GM23338 (cell line): ENCODE measurements at regions not wholly inside any gene's neighbourhood (a gene's known extent, or its start where the extent isn't known, plus 50 kb on each side); places are given as distances from the start of the nearest gene placed in this dataset.

Source experiments
- ATAC-seq: fragments of 200-7000 bp; cut with Tn5 transposase; 3 replicates; pipeline ENCODE4 v1.9.1; 2020
- DNase-seq: peaks from one replicate; pipeline ENCODE4 v3.0.0-alpha.2; 2015; ENCODE audit warnings: low spot score
- H2AFZ ChIP-seq: fragments of 200-600 bp; sonication (generic); 2 replicates; pipeline ENCODE4 v1.8.0; 2016; ENCODE audit warnings: antibody characterized with exemption, mild to moderate bottlenecking, moderate library complexity
- H3F3A ChIP-seq: fragments of 200-600 bp; sonication (generic); replicated peaks from 2 replicates; pipeline ENCODE4 v1.8.0; 2017; ENCODE audit warnings: antibody characterized with exemption, mixed run types, low read depth
- H3K27ac ChIP-seq: fragments of 200-600 bp; sonication (generic); 2 replicates; pipeline ENCODE4 v1.6.1; 2016; ENCODE audit warnings: low read depth
- H3K27me3 ChIP-seq: fragments of 200-600 bp; sonication (generic); 2 replicates; pipeline ENCODE4 v1.8.0; 2016; ENCODE audit warnings: mild to moderate bottlenecking, mixed run types, moderate library complexity; ENCODE audit not compliant: insufficient read depth
- H3K36me3 ChIP-seq: fragments of 200-600 bp; sonication (generic); 2 replicates; pipeline ENCODE4 v1.8.0; 2016; ENCODE audit warnings: mild to moderate bottlenecking; ENCODE audit not compliant: insufficient read depth
- H3K4me1 ChIP-seq: fragments of 200-600 bp; sonication (generic); 2 replicates; pipeline ENCODE4 v1.8.0; 2016; ENCODE audit warnings: mild to moderate bottlenecking, moderate library complexity; ENCODE audit not compliant: insufficient read depth
- H3K4me2 ChIP-seq: fragments of 200-600 bp; sonication (generic); 2 replicates; pipeline ENCODE4 v1.7.1; 2017; ENCODE audit warnings: mixed run types
- H3K4me3 ChIP-seq: fragments of 200-600 bp; sonication (generic); 2 replicates; pipeline ENCODE4 v1.6.1; 2016; ENCODE audit warnings: mixed run types
- H3K79me2 ChIP-seq: fragments of 200-600 bp; sonication (generic); replicated peaks from 2 replicates; pipeline ENCODE4 v1.8.0; 2017; ENCODE audit warnings: mild to moderate bottlenecking; ENCODE audit not compliant: insufficient read depth
- H3K9me2 ChIP-seq: fragments of 200-600 bp; sonication (generic); 2 replicates; pipeline ENCODE4 v1.8.0; 2017; ENCODE audit not compliant: insufficient read depth
- H4K20me1 ChIP-seq: fragments of 200-600 bp; sonication (generic); replicated peaks from 2 replicates; pipeline ENCODE4 v1.8.0; 2017; ENCODE audit warnings: mild to moderate bottlenecking; ENCODE audit not compliant: insufficient read depth
- H3K27ac Mint-ChIP-seq: 2 replicates; pipeline ENCODE4 v1.8.0; 2020; ENCODE audit warnings: inconsistent platforms, mild to moderate bottlenecking, moderate library complexity, mixed read lengths
- H3K27me3 Mint-ChIP-seq: 3 replicates; pipeline ENCODE4 v1.8.0; 2022; ENCODE audit warnings: low read depth, mild to moderate bottlenecking, moderate library complexity, mixed read lengths, inconsistent platforms; ENCODE audit not compliant: insufficient read depth, poor library complexity
- H3K36me3 Mint-ChIP-seq: 3 replicates; pipeline ENCODE4 v1.8.0; 2021; ENCODE audit warnings: low read depth, mild to moderate bottlenecking, inconsistent platforms, moderate library complexity, mixed read lengths
- H3K4me1 Mint-ChIP-seq: 3 replicates; pipeline ENCODE4 v1.8.0; 2020; ENCODE audit warnings: mild to moderate bottlenecking, inconsistent platforms, mixed read lengths
- H3K4me3 Mint-ChIP-seq: 3 replicates; pipeline ENCODE4 v1.8.0; 2021; ENCODE audit warnings: moderate library complexity, mild to moderate bottlenecking, inconsistent platforms, mixed read lengths
- H3K9me3 Mint-ChIP-seq: 3 replicates; pipeline ENCODE4 v1.8.0; 2020; ENCODE audit warnings: moderate library complexity, mild to moderate bottlenecking, inconsistent platforms, mixed read lengths
- CREB1 ChIP-seq: fragments of 250-450 bp; sonication (Bioruptor Pico); IDR thresholded peaks from 2 replicates; pipeline ENCODE4 v1.5.0; 2020; ENCODE audit warnings: low read depth, mild to moderate bottlenecking, moderate library complexity
- CTCF ChIP-seq, 2 experiments: fragments of 200-600 bp in 1 of 2; sonication (generic) in 1 of 2; conservative IDR thresholded peaks; 2 replicates each; pipeline versions ENCODE4 v1.5.1 to v1.6.1; 2016 to 2017; ENCODE audit warnings: antibody characterized with exemption in 2 of 2, low read depth in 2 of 2, mild to moderate bottlenecking in 2 of 2, moderate library complexity in 1 of 2
- ETS1 ChIP-seq: IDR thresholded peaks from 2 replicates; pipeline ENCODE4 v1.6.1; 2016; ENCODE audit warnings: antibody characterized with exemption
- EZH2 ChIP-seq: fragments of 200-600 bp; sonication (generic); IDR thresholded peaks from one replicate; pipeline ENCODE4 v1.8.0; 2017; ENCODE audit warnings: antibody characterized with exemption, mild to moderate bottlenecking, low read depth; ENCODE audit not compliant: unreplicated experiment
- EZH2phosphoT487 ChIP-seq: fragments of 200-600 bp; sonication (generic); IDR thresholded peaks from one replicate; pipeline ENCODE4 v1.8.1; 2018; ENCODE audit warnings: antibody characterized with exemption; ENCODE audit not compliant: unreplicated experiment
- JUNB ChIP-seq: IDR thresholded peaks from one replicate; pipeline ENCODE4 v1.6.1; 2016; ENCODE audit warnings: antibody characterized with exemption; ENCODE audit not compliant: unreplicated experiment
- NANOG ChIP-seq: IDR thresholded peaks from 2 replicates; pipeline ENCODE4 v1.6.1; 2016; ENCODE audit warnings: antibody characterized with exemption, borderline replicate concordance
- POLR2AphosphoS5 ChIP-seq: IDR thresholded peaks from 2 replicates; pipeline ENCODE4 v1.6.1; 2016; ENCODE audit warnings: antibody characterized with exemption, low read depth
- REST ChIP-seq: IDR thresholded peaks from one replicate; pipeline ENCODE4 v1.6.1; 2018; ENCODE audit warnings: antibody characterized with exemption; ENCODE audit not compliant: unreplicated experiment
- STAT1 ChIP-seq: IDR thresholded peaks from one replicate; pipeline ENCODE4 v1.6.1; 2016; ENCODE audit warnings: antibody characterized with exemption; ENCODE audit not compliant: unreplicated experiment
- ZNF114 ChIP-seq: fragments of 250-450 bp; sonication (Bioruptor Pico); IDR thresholded peaks from 2 replicates; pipeline ENCODE4 v1.5.0; 2020; ENCODE audit warnings: mild to moderate bottlenecking, moderate library complexity
- ZNF331 ChIP-seq: fragments of 250-450 bp; sonication (Bioruptor Pico); IDR thresholded peaks from 2 replicates; pipeline ENCODE4 v1.5.0; 2020; ENCODE audit warnings: low read depth, mild to moderate bottlenecking, moderate library complexity
- ZNF462 ChIP-seq: fragments of 250-450 bp; sonication (Bioruptor Pico); IDR thresholded peaks from 2 replicates; pipeline ENCODE4 v1.5.0; 2020; ENCODE audit warnings: mild to moderate bottlenecking, moderate library complexity

GRCh38 chr5:57113481-57113880, 60.4 kb upstream of the GPBP1 start:
- no peak overlapping the region for H3K4me2 ChIP-seq
- Mint-ChIP-seq H3K36me3 (no peaks in the 10 kb centered on the region), H3K27me3 (peaks cover 1% of the 10 kb centered on the region), H3K9me3 (no peaks in the 10 kb centered on the region), H3K4me3 (no peak overlapping the region), H3K4me1 (no peaks in the 10 kb centered on the region), H3K27ac (no peak overlapping the region)
- no peak for ATAC-seq
- TF ChIP-seq JUNB (no peak), POLR2AphosphoS5 (no peak), CREB1 (CRISPR knock-in tag) (no peak), EZH2phosphoT487 (no peak), REST (no peak), NANOG (no peak), STAT1 (no peak), ZNF462 (CRISPR knock-in tag) (no peak), ETS1 (no peak), EZH2 (no peak), ZNF331 (CRISPR knock-in tag) (no peak), ZNF114 (CRISPR knock-in tag) (no peak), CTCF (conservative IDR thresholded peaks at IDR 0.05; ENCODE audit: low read depth in 2 of 2) (no peak)
- no peaks in the 10 kb centered on the region for H3K27me3 ChIP-seq
- DNase-seq: no peak
- no peaks in the 10 kb centered on the region for H3K4me1 ChIP-seq
- H3K79me2 ChIP-seq: no peaks in the 10 kb centered on the region
- no peaks in the 10 kb centered on the region for H3K36me3 ChIP-seq
- no peak overlapping the region for H2AFZ ChIP-seq
- H3K27ac ChIP-seq: no peak overlapping the region
- no peaks in the 10 kb centered on the region for H4K20me1 ChIP-seq
- no peaks in the 10 kb centered on the region for H3F3A ChIP-seq
- no peak overlapping the region for H3K4me3 ChIP-seq
- no peaks in the 10 kb centered on the region for H3K9me2 ChIP-seq
